ENCODE measurements at regions not wholly inside any gene's neighbourhood (a gene's known extent, or its start where the extent isn't known, plus 50 kb on each side); places are given as distances from the start of the nearest gene placed in this dataset.

- H3K9me3 ChIP-seq (ENCODE audit: insufficient read depth, low read length) = no peaks in the 10 kb centered on the region
- no peak overlapping the region for H2AFZ ChIP-seq (ENCODE audit: low read depth, low read length, severe bottlenecking)
- no peaks in the 10 kb centered on the region for H3K9me2 ChIP-seq (replicated peaks; ENCODE audit: insufficient read depth, low read length)
- H4K20me1 ChIP-seq (ENCODE audit: low read depth, low read length) = no peaks in the 10 kb centered on the region
- no peaks in the 10 kb centered on the region for H3K27me3 ChIP-seq (ENCODE audit: low read length)
- H3K27ac ChIP-seq (ENCODE audit: low read depth, low read length) = no peak overlapping the region
- H3K4me2 ChIP-seq (ENCODE audit: low read depth, low read length, poor library complexity, severe bottlenecking) = no peak overlapping the region
- H3K79me2 ChIP-seq (ENCODE audit: insufficient read depth, low read length) = no peaks in the 10 kb centered on the region
- H3K4me3 ChIP-seq (ENCODE audit: insufficient read depth, low read length, poor library complexity, severe bottlenecking) = no peak overlapping the region
- H3K36me3 ChIP-seq (ENCODE audit: low read length) = no peaks in the 10 kb centered on the region
- TF ChIP-seq EZH2phosphoT487 (conservative IDR thresholded peaks at IDR 0.05; ENCODE audit: low read length) = no peak
- no peak for TF ChIP-seq CTCF (IDR thresholded peaks at IDR 0.05; ENCODE audit: insufficient read depth, low read length, poor library complexity, severe bottlenecking)
- no peak overlapping the region for H3K9ac ChIP-seq (ENCODE audit: low read length)
- H3F3A ChIP-seq (ENCODE audit: insufficient read depth) = no peaks in the 10 kb centered on the region
Observed at GRCh38 chr4:20095805-20096541, 155.7 kb upstream of the SLIT2 start.

GRCh38 chr4:20091781-20092180, 159.9 kb upstream of the SLIT2 start:
- no peaks in the 10 kb centered on the region for H3K36me3 ChIP-seq (ENCODE audit: low read length)
- no peak for TF ChIP-seq EZH2phosphoT487 (conservative IDR thresholded peaks at IDR 0.05; ENCODE audit: low read length)
- TF ChIP-seq CTCF (IDR thresholded peaks at IDR 0.05; ENCODE audit: insufficient read depth, low read length, poor library complexity, severe bottlenecking) = no peak
- no peak overlapping the region for H3K4me2 ChIP-seq (ENCODE audit: low read depth, low read length, poor library complexity, severe bottlenecking)
- no peaks in the 10 kb centered on the region for H3K9me2 ChIP-seq (replicated peaks; ENCODE audit: insufficient read depth, low read length)
- H3F3A ChIP-seq (ENCODE audit: insufficient read depth) = no peaks in the 10 kb centered on the region
- no peaks in the 10 kb centered on the region for H4K20me1 ChIP-seq (ENCODE audit: low read depth, low read length)
- H3K27me3 ChIP-seq (ENCODE audit: low read length) = no peaks in the 10 kb centered on the region
- no peak overlapping the region for H3K27ac ChIP-seq (ENCODE audit: low read depth, low read length)
- no peak overlapping the region for H3K9ac ChIP-seq (ENCODE audit: low read length)
- no peaks in the 10 kb centered on the region for H3K79me2 ChIP-seq (ENCODE audit: insufficient read depth, low read length)
- no peaks in the 10 kb centered on the region for H3K9me3 ChIP-seq (ENCODE audit: insufficient read depth, low read length)
- H2AFZ ChIP-seq (ENCODE audit: low read depth, low read length, severe bottlenecking) = no peak overlapping the region
- H3K4me3 ChIP-seq (ENCODE audit: insufficient read depth, low read length, poor library complexity, severe bottlenecking) = no peak overlapping the region

- no peak overlapping the region for H3K9ac ChIP-seq (ENCODE audit: low read length)
- H3F3A ChIP-seq (ENCODE audit: insufficient read depth) = no peaks in the 10 kb centered on the region
Observed at GRCh38 chr4:20087522-20087911, 164.2 kb upstream of the SLIT2 start.

More at GRCh38 chr4:20087522-20087911, 164.2 kb upstream of the SLIT2 start:
- no peak overlapping the region for H2AFZ ChIP-seq (ENCODE audit: low read depth, low read length, severe bottlenecking)
- no peak overlapping the region for H3K27ac ChIP-seq (ENCODE audit: low read depth, low read length)
- no peaks in the 10 kb centered on the region for H3K36me3 ChIP-seq (ENCODE audit: low read length)
- H3K9me2 ChIP-seq (replicated peaks; ENCODE audit: insufficient read depth, low read length) = no peaks in the 10 kb centered on the region
- H3K4me2 ChIP-seq (ENCODE audit: low read depth, low read length, poor library complexity, severe bottlenecking) = no peak overlapping the region
- H3K4me3 ChIP-seq (ENCODE audit: insufficient read depth, low read length, poor library complexity, severe bottlenecking) = no peak overlapping the region
- no peaks in the 10 kb centered on the region for H3K9me3 ChIP-seq (ENCODE audit: insufficient read depth, low read length)
- no peaks in the 10 kb centered on the region for H3K27me3 ChIP-seq (ENCODE audit: low read length)
- TF ChIP-seq EZH2phosphoT487 (conservative IDR thresholded peaks at IDR 0.05; ENCODE audit: low read length) (no peak), CTCF (IDR thresholded peaks at IDR 0.05; ENCODE audit: insufficient read depth, low read length, poor library complexity, severe bottlenecking) (no peak)
- no peaks in the 10 kb centered on the region for H4K20me1 ChIP-seq (ENCODE audit: low read depth, low read length)
- no peaks in the 10 kb centered on the region for H3K79me2 ChIP-seq (ENCODE audit: insufficient read depth, low read length)

Data from SU-DHL-6 (cell line).